ENCODE measurements at regions not wholly inside any gene's neighbourhood (a gene's known extent, or its start where the extent isn't known, plus 50 kb on each side); places are given as distances from the start of the nearest gene placed in this dataset.

- TF ChIP-seq CTCF (IDR thresholded peaks at IDR 0.05) (no peak), POLR2A (IDR thresholded peaks at IDR 0.05) (no peak)
Measured at GRCh38 chr7:125491137-125491536, 561.5 kb upstream of the POT1 start.
